Coronary artery (tissue), 2 donors: ENCODE measurements at regions not wholly inside any gene's neighbourhood (a gene's known extent, or its start where the extent isn't known, plus 50 kb on each side); places are given as distances from the start of the nearest gene placed in this dataset.

Experiments
- DNase-seq: peaks from one replicate; pipeline ENCODE4 v3.0.0-alpha.2; 2017; ENCODE audit warnings: low spot score
- H3K27ac ChIP-seq, 2 donors: fragments of 200-600 bp; sonication (generic); one replicate each; pipeline ENCODE4 v1.5.1; 2016 to 2019
- H3K4me3 ChIP-seq: fragments of 200-600 bp; sonication (generic); 2 replicates; pipeline ENCODE4 v1.5.1; 2016; ENCODE audit warnings: mild to moderate bottlenecking, moderate library complexity
- CTCF ChIP-seq: fragments of 200-600 bp; sonication (generic); IDR thresholded peaks from one replicate; pipeline ENCODE4 v1.5.1; 2019; ENCODE audit warnings: antibody characterized with exemption

- H3K27ac ChIP-seq: no peak overlapping the region
- TF ChIP-seq CTCF: no peak
- no peak overlapping the region for H3K4me3 ChIP-seq
- DNase-seq: no peak
These were observed 56.6 kb downstream of the SLITRK1 start for GRCh38 chr13:83825676-83826075.

GRCh38 chr13:83824560-83824959 is 57.7 kb downstream of the SLITRK1 start:
- no peak overlapping the region for H3K27ac ChIP-seq
- DNase-seq: no peak
- no peak for TF ChIP-seq CTCF
- no peak overlapping the region for H3K4me3 ChIP-seq

GRCh38 chr13:83824120-83824519 is 58.2 kb downstream of the SLITRK1 start:
- no peak overlapping the region for H3K27ac ChIP-seq
- no peak for TF ChIP-seq CTCF
- DNase-seq: no peak
- no peak overlapping the region for H3K4me3 ChIP-seq

- no peak for TF ChIP-seq CTCF
- H3K4me3 ChIP-seq: no peak overlapping the region
- no peak overlapping the region for H3K27ac ChIP-seq
- DNase-seq: no peak
These were observed 62.7 kb downstream of the SLITRK1 start for GRCh38 chr13:83819611-83820010.

- TF ChIP-seq CTCF: no peak
- Histone ChIP-seq H3K4me3 (no peak overlapping the region), H3K27ac (no peak overlapping the region)
- DNase-seq: no peak
These were observed 63.1 kb downstream of the SLITRK1 start for GRCh38 chr13:83819156-83819555.

GRCh38 chr13:83816081-83816480 is 66.2 kb downstream of the SLITRK1 start:
- TF ChIP-seq CTCF: no peak
- no peak overlapping the region for H3K4me3 ChIP-seq
- H3K27ac ChIP-seq: no peak overlapping the region
- no peak for DNase-seq

- Histone ChIP-seq H3K27ac (no peak overlapping the region), H3K4me3 (no peak overlapping the region)
- no peak for DNase-seq
- no peak for TF ChIP-seq CTCF
These were observed 66.7 kb downstream of the SLITRK1 start for GRCh38 chr13:83815598-83815997.
